HG03354 (cell line): ENCODE measurements at regions not wholly inside any gene's neighbourhood (a gene's known extent, or its start where the extent isn't known, plus 50 kb on each side); places are given as distances from the start of the nearest gene placed in this dataset.
"Not testable (repeated sequence)": the region's sequence is repeated elsewhere in the genome, so short reads cannot be mapped to it uniquely, and the experiment has no call there.

ENCODE experiments used
- ATAC-seq: cut with Tn5 transposase; IDR thresholded peaks from one replicate; pipeline ENCODE4 v1.9.1; 2021; ENCODE audit warnings: mild to moderate bottlenecking; ENCODE audit not compliant: unreplicated experiment, poor library complexity, severe bottlenecking

GRCh38 chr9:86487838-86488233 lies 133.6 kb upstream of the TUT7 start:
- ATAC-seq: no peak

- peak; percentile 50 for ATAC-seq
These were observed 133.0 kb upstream of the TUT7 start for GRCh38 chr9:86486891-86487837.

GRCh38 chr9:86485359-86485758 lies 131.1 kb upstream of the TUT7 start:
- ATAC-seq: peak; percentile 85

DNA sequence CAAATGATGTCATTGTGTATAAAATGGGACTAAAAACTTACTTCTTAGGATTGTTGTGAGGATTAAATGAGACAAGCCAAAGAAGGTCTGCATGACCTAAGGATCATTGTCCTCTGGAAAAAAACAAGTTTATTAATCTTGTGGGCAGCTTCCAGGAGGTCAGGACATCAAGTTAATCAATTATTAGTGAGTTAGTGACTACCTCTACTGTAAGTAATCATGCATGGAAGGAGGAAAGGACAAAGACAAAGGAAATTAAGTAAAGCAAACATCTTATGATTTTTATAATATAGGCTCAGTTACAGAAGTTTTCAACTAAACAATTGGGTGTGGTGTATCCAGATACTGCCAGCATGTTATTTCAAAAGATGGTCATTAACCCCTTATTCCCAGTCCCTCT lies 129.3 kb upstream of the TUT7 start:
- ATAC-seq: no peak

- ATAC-seq: no peak
These were observed 127.3 kb upstream of the TUT7 start for GRCh38 chr9:86481466-86481865.

- not testable (repeated sequence) for ATAC-seq
These were observed 121.0 kb upstream of the TUT7 start for GRCh38 chr9:86475255-86475654.

DNA sequence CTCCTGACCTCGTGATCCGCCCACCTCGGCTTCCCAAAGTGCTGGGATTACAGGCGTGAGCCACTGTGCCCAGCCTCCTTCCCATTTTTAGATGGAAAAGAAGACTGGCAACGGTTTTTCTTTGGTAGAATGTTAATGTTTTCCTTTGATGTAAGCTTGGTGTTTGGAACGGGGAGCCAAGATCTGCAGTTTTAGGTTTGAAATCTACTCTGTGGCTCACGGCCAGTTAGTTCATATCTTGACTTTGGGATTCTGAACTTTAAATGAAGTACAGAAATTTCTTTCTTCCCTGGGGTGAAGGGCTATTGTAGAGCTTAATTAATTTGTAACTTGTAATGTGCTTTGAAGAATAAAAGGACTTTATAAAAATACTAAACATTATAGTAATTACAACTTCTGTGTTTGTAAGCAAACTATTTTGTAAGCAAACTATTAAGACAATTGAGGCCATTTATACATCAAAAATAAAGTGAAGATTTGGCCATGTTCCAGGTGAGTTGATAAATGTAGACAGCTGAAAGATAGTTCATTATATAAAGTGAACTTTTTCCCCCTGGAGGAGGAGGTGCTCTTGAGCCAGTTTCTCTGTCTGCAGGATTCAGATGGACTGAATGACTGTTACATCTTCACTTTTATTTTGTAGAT lies 117.1 kb upstream of the TUT7 start:
- ATAC-seq: no peak

DNA sequence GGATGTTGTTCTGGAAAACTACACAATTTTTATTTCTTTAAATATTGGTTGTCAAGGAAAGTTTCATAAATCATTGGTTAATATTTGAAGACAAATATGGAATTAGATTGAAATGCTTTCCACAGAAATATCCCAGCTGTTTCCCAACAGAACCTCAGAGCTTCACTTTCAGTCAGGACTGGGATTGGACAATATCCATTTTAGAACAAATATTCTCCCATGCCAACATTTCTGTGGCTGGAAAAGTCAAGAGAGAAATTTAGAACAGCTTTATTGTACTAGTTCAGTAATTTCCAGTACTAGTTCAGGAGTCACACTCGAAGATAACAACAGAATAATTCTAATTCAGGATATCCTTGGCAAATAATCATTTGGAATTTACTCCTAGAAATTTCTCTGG lies 116.1 kb upstream of the TUT7 start:
- no peak for ATAC-seq

GRCh38 chr9:86469476-86470250 lies 115.5 kb upstream of the TUT7 start:
- ATAC-seq: no peak

DNA sequence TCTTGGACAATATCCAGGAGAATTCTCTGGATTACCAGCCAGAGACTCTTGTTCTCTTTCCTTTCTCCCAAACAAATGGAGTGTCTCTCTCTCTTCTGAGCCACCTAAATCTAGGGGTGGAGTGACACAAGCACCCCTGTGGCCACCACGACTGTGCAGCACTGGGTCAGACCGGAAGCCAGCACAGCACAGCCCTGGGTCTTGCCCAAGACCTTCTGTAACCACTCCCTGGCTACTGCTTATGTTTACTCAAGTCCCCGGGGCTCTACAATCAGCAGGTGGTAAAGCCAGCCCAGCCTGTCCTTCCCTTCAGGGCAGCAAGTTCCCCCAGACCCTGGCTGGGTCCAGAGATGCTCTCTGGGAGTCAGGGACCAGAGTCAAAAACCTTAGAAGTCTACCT lies 110.0 kb upstream of the TUT7 start:
- no peak for ATAC-seq

- no peak for ATAC-seq
These were observed 106.2 kb upstream of the TUT7 start for GRCh38 chr9:86460216-86461002.

DNA sequence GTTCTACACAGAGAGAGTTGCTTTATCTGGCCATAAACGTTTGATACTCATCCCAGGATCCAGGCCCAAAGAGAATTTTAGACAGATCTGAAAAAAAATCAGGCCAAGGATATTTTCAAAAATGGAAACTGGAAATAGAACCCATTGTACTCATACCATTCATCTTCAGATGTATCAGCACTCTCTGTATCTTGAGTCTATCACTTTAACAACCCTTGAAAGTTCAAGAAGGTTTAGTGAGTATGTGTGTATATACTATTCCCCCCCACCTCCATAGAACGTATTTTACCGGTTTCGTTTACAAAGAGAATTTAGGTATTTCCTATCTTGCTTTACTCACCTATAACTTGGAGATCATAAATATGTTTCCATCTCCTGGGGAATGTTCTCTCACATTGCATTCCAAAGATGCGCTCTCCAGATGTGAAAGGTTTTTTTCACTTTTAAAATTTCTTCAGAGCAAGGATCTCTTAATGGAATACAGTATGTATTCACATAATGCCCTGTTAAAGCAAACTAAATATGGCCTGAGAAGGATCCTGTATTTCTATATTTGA lies 105.5 kb upstream of the TUT7 start:
- no peak for ATAC-seq

DNA sequence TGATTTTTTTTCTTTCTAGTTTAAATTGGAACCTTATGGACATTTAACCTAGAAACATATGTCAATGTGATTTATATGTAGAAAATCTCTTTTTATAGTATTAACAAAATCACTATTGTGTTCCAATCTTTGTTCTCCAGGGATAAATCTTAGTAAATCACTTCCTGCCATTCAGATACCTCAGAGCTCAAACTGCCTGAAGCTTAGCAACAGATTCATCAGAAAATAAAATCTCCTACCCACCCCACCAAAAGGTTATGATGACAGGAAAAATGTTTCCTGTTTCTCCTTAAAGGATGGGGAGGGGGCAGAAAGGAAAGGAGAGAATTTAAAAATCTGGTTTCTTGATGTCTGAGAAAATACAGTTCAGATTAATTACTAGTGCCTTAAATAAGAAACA lies 105.0 kb upstream of the TUT7 start:
- no peak for ATAC-seq

DNA sequence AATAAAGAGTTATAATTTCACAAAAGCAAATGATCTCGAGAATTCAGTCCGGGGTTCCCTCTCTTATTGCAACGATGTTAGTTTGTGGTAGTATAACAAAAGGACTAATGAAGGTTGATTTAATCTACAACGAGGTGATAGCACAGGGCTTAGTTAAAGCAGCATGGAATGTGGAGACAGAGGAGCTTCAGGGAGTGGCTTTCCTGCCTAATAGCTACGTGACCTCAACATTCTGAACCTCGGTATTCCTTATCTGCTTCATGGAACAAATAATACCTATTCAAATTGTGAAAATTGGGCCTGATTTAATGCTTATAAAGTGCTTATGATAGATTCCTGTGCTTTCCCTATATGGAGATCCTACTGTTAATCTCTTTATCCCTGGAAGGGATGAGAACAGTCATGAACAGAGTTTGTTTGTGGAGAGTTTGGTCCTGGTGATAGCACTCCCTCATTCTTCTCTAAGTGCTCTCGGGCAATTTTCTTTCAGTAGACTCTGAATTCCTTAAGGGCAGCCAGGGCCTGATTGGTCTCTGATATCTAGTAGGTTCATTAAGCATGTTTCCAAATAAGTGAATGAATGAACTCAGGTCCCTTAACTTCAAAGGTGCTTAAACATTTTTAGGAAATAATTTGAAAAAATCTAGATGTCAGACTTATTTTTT lies 104.1 kb upstream of the TUT7 start:
- ATAC-seq: no peak

DNA sequence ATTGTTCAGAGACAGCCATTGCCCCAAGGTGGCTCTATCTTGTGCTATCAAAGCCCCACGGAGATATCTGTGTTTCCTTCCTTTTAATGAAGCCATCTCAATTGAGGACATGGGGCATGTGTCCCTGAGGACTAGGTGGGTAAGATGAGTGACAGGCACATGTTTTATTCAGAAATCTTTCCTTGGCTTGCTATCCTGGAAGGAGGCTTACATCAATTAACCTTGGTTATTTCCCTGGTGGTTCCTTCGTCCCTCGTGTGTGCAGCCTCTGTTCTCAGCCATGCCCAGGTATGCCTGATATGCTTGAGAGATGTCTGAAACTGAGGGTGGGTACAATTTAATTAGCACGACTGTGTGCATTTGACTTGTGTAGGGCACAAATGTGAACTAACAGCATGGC lies 102.2 kb upstream of the TUT7 start:
- no peak for ATAC-seq

- no peak for ATAC-seq
These were observed 100.7 kb upstream of the TUT7 start for GRCh38 chr9:86454701-86455615.

DNA sequence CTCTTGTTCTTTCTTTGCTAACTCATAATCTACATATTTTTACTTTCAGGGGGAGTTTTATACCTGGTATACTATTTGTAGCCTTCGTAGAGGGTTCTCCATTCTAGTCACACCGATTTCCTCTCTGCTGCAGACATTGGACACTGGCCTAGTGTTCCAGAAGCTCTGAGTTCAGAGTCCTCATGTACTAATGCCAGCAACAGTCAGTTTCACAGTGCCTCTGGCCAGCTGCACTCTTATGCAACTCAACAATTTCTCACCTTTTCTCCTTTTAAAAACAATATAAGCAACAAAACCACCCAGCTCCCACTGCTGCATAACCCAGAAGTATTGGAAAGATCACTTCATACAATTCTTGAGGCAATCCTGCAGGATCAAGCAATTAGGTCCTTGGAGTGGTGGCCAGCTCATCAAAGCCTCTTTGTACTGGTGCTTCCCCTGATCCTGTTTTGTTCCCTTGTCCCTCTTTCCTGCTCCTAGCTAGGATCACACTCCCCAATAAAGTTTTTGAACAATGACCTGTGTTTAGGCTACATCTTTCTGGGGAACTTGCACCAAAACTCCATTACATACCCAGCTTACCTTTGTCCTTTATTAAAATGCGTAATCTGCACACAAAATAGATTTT lies 98.1 kb upstream of the TUT7 start:
- no peak for ATAC-seq
